GM20000 (cell line): ENCODE measurements at regions not wholly inside any gene's neighbourhood (a gene's known extent, or its start where the extent isn't known, plus 50 kb on each side); places are given as distances from the start of the nearest gene placed in this dataset.

Source experiments
- DNase-seq: peaks from one replicate; pipeline ENCODE4 v3.0.0; 2012; ENCODE audit warnings: low spot score
- CTCF ChIP-seq: IDR thresholded peaks from 2 replicates; pipeline ENCODE4 v1.5.1; 2012; ENCODE audit warnings: mild to moderate bottlenecking, control low read depth; ENCODE audit errors: extremely low read depth, missing control alignments

- DNase-seq: no peak
- no peak for TF ChIP-seq CTCF
These were observed 202.5 kb upstream of the GAS1 start for GRCh38 chr9:87149799-87150198.

DNA sequence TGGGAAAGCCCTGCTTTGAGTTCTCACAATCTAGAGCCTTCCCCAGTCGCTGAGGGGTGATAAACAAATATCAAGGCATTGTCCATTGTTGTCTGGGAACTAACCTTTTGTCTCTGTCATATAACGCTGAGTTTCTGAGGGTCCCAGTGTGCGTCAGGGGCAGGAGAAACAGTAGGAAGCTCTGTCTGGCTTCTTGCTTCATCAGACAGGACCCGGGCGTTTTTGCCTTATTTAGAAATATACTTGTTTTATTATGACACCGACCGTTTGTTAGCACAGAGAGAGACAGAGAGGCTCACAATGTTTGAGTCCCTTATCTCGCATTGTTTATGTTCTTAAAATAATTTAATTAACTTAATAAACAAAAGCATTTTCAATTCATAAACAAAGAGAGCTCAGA, 204.9 kb upstream of the GAS1 start:
- no peak for TF ChIP-seq CTCF
- DNase-seq: no peak

DNA sequence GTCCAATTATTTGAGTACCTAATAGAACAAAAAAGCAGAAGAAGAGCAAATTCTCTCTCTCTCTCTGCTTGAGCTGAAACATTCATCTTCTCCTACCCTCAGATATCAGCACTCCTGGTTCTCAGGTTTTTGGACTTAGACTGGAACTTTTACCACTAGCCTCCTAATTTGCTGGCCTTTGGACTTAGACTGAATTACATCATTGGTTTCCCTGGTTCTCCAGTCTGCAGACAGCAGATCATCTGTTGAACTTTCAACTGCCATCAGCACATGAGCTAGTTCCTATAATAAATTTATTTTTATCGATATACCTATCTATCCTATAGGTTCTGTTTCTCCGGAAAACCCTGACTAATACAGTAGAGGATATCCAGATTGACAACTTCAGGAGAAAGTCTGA, 208.9 kb upstream of the GAS1 start:
- no peak for DNase-seq
- no peak for TF ChIP-seq CTCF

DNA sequence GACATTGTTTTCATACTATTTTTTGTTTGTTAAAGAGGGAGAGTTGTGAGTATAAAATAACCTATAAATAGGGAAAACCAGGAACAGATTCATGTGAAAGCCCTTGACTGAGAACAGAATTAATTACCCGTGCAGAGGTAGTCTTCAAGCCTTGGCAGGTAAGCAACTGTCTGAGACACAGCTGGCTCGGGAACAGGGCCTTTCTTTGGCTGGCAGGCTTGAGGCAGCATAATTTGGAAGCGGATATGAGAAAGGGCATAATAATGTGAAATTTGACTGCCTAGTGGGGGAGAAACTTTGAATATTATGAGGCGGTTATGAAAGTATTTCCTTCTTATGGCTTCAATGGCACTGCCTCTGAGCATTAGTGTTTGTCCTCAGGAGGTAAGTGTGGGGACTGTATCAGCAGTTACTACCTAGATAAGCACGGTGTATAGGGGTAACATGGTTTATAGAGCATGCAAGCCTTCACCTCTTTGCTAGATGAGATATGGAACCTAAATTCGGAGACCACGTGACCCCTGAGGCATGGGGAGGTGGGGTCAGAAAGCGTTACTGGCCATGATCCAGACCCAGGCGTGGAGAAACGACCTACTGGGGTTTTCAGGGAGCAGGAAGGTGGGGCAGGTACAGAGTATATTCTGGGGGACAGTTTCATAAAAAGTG, 210.2 kb upstream of the GAS1 start:
- no peak for DNase-seq
- TF ChIP-seq CTCF: no peak

DNA sequence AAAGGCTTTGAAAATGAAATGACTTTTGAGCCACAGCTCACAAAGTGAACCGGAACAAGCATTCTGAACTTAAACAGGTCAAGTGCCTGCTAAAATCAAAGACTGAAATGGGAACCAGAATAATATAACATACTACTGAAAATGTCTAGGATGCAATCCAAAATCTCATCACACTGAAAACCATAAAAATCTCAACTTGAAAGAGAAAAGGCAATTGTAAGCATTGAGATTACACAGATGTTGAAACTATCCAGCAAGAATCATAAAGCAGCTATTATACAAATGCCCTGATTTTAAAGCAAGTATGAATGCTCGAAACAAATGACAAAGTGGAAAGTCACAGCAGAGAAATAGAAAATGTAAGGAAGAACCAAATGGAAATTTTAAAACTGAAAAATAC, 211.5 kb upstream of the GAS1 start:
- DNase-seq: no peak
- no peak for TF ChIP-seq CTCF

DNA sequence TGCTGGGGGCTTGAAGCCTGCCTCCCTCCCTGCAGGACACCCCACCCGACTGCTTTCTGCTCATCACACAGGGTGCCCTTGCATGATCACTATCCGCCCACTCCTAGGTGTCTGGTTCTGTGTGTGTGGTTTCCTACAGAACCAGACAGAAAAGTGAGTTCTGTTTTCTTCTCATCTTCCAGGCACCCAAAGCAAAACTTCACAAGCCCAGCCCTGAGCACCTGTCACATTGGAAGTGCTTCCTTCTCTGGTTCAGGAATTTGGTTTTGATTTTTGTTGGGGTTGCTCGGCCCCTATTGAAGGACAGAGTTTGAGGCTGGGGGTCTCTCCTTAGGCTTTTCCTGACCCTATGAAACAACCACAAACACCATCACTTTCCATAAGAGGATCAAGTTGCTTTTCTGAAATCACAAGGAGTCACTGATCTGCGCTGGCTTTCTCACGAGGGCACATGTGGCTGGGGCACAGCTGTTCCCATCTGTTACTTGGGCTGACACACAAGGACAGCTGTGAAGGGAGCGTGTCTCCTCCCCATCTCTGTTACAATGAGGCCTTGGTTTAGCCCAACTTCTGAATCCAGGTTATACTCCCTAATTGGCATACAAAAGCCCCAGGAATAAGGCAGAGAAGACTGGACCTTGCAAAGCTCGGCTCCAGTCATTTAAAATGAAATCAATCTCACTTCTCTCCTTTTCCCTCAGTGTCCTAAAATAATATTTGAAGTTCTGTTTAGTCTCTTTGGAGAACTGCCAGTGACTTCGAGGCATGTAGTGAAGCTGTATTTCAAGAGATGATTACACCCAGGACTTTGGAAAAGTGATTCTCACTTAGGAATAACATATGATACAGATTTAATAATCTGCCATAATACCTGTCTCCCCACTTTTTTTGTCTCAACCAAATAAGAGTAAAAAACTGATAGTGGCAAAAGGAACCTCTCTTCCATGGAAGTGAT, 213.1 kb upstream of the GAS1 start:
- TF ChIP-seq CTCF: no peak

DNA sequence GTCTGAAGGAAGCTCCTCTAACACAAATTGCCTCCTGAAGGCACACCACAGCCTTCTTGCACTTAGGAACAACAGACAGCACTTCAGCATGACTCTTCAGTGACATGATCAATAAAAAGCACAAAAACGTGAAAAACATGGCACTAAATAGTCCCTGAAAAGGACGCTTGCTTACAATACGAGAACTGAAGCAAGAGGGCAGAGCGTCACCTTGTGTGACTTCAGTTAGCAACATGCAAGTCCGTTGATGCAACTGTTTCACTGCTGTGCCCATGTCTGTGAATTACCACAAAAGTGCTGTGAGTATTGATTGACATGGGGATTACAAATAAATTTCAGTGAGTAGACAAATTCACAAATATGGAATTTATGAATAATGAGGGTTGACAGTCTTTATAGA, 219.9 kb upstream of the GAS1 start:
- TF ChIP-seq CTCF: no peak
- no peak for DNase-seq

More for the DNA sequence above, 213.1 kb upstream of the GAS1 start:
- no peak for DNase-seq
